Myocyte (in vitro differentiated cells): ENCODE measurements at regions not wholly inside any gene's neighbourhood (a gene's known extent, or its start where the extent isn't known, plus 50 kb on each side); places are given as distances from the start of the nearest gene placed in this dataset.

Source experiments
- DNase-seq: peaks from one replicate; pipeline ENCODE4 v3.0.0-alpha.2; 2012; ENCODE audit warnings: low read depth

DNA sequence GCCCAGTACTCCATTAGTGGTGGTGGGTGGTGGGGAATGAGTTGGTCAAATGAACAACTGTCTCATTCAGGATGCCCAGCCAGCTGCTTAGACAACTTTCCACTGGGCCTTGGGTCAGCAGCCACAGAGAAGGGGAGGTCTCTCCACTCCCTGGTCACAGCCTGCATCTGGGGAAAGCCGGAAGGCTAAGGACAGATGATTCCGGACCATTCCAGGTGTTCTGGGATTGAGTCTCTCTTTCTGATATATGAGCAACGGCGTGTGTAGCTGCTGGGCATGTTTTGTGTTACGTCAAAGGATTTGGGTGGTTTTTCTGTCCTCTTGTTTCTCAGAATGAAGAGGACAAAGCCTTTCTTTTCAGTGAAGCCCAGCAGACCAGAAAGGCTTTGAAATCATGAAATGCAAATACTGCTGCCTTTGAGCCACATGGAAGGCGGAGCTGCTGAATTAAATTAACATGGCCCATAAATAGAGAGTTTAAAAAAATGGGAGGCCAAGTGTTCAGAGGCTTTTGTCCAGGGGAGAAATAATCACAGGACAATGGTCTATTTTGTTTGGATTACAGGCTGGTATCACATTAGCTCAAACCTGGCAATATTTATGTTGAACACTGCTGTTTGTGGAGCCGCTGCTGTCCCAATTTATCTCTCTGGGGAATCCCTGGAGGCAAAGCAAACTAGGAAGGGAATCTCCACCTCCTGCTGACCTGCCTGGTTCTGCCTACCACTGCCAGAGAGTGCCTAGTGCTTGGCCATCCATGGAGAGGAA lies 234.4 kb upstream of the E2F8 start:
- DNase-seq = peak; percentile 47

DNA sequence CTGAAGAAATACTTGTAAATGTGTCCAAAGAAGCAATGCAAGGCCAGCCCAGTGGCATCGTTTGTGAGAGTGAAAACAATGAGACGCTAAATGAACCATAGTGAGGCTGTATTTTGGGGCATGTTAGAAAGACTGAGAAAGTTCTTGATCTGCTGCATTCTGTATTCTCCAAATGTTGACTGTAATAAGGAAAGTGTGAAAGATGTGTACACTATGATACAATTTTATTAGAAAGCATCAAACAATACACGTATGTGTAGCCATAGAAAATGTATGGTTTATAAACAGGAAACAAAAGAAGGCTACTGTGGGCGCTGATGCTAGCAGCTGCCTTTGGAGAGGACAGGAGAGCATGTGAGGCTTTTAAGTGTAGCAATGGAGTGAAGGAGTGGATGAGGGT lies 233.5 kb upstream of the E2F8 start:
- no peak for DNase-seq

- DNase-seq = peak; percentile 25
Measured at GRCh38 chr11:19472679-19473078, 231.9 kb upstream of the E2F8 start.

- DNase-seq = no peak
Measured at GRCh38 chr11:19467904-19468303, 227.2 kb upstream of the E2F8 start.

GRCh38 chr11:19466314-19466713 lies 225.6 kb upstream of the E2F8 start:
- no peak for DNase-seq

- no peak for DNase-seq
Measured at GRCh38 chr11:19463976-19464375, 223.2 kb upstream of the E2F8 start.

- DNase-seq = no peak
Measured at GRCh38 chr11:19460718-19461405, 220.1 kb upstream of the E2F8 start.

DNA sequence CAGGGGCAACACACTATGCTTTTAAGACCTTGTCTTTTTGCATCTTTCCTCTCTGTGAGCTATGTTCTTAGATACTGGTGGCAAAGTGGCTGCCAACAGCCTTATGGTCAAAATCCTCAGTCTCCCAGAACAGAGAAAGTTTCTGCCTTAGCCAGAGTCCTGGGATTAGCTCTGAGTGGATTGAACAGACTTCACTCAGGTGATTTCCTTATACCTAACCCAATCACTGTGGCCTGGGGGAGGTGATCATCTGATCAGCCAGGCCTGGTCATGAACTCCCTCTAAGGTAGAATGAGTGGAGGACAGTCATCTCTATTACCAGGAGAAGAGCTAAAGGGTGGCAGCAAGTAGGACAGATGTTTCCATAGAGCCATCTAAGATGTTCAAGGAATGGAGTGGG lies 218.5 kb upstream of the E2F8 start:
- no peak for DNase-seq

DNA sequence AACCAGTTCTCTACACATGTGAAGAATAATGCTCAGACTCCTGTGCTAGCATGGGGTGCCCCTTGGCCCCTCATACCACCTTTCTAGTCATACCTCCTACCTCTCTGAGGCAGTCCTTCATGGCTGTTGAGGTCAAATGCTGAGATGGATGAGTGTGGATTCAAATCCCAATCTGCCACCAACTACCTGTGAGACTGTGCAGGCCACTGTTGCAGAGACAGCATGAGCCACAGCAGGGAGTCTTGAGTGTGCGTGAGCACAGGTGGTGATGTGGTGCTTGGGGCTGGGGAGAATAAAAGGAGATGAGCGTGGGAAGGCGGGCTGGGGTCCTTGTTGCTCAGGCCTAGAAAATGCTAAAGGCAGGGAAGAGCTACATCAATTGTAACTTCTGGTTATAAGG lies 218.0 kb upstream of the E2F8 start:
- no peak for DNase-seq

GRCh38 chr11:19458231-19458630 lies 217.5 kb upstream of the E2F8 start:
- no peak for DNase-seq

DNA sequence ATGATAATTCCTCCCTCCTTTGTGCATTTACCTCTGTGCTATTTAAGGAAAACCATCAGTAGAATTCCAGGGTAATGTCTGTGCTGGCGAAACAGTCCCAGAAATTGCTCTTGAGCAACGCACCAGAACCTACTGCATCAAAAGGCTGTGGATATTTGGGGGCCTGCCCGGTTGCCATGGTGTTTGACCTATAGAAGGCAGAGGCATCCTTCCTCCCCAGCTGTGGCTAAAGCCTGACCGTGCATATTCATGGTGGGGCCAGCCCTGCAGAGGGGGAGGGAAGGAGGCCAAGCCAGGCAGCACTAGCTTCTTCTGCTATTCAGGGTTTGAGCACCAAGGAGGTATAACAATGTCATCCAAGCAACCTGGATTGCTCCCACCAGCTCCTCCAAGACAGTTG lies 215.0 kb upstream of the E2F8 start:
- no peak for DNase-seq

DNA sequence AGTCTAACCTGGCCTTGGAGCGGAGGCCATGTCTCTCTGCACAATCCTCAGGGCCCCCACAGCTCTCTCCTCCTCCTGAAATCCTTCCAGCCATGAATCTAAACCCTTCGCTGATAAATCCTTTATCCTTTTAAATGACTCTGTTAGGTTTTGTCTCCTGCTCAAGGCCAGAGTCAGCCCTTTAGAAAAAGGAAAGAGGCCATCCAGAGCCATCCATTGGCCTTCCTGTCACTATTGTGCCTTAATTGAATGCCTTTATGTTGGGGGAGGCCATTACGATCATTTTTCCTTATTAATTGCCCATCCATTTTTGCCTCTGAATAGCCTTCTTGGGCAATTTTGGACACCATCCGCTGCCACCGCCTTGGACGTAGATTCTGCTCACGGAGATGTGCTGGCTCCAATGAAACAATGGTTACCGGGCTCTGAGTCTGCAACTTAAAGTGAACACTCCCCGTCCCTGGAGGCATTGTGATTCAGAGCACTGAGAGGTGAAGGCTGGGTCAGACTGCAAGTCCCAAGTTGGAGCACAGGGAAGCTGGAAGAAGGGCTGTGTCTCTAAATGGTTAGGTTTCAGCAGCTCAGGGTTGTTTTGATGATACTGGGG lies 213.0 kb upstream of the E2F8 start:
- DNase-seq = no peak

GRCh38 chr11:19451609-19452008 lies 210.9 kb upstream of the E2F8 start:
- no peak for DNase-seq

DNA sequence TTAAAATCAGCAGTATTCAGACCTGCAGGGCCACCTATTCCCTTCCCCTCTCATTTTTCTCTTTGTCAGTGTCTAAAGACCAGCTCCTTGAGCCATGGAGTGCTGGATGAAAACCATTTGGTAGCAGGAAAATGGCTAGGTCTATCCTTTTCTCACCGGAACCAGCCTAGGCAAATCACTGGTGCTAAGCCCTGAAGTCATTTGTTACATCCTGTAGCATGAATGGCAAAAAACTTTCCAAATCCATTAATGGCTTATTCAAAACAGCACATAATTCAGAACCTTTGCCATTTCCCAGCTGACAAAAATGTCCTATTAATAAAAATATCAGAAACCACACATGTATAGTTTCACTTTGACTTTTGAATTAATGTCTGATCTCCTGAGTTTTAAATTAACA lies 209.5 kb upstream of the E2F8 start:
- no peak for DNase-seq

DNA sequence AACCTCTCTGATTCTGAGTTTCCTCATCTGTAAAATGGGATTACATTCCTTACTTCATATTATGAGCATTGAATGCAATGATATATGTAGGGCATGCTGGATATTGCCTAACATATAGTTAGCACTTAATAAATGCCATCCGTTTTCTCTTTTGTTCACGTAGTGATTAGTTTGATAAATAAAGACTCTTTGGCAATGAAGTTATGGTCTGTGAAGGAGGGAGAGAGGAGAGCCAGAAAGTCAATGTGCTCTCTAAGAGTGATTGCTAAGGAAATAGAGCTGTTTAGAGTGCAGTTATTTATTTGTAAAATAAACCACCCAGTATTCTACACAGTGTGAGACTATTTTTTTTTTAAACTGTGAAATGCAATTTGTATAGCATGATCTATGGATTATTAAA lies 207.9 kb upstream of the E2F8 start:
- DNase-seq = no peak

DNA sequence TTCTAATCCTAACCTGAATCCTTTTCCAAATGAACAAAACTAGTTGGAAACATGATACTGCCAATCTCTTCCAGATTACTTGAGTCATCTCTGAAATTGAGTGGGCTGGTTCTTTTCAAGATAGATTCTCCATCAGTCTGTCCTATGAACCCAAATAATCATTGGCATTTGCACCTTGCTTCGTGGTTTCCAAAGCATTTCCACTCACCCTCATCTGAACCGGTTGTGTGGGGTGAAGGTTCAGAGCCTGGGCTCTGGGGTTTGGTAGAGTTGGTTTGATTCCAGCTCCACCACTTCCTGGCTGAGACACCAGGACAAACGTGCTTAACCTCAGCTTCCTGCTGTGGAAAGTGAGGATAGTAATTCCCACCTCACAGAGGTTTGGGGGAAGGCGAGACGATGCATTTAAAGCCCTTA lies 206.4 kb upstream of the E2F8 start:
- peak; percentile 23 for DNase-seq

DNA sequence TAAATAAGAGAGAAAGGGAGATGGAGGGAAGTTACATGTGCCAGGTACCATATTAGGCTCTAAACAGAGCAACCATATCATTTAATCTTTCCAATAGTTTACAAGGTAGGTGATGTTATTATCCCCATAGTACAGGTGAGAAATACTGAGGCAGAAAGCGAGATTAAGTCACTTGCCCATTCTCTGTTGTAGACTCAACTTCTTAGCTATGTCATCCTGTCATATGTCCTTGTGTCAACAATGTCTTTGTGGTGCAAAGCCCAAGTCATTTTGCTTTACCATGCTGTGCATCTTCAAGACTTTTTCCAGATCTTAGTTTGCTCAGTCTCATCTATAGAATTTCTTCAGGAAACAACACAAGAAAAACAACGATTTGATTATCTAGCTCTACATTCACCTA lies 205.0 kb upstream of the E2F8 start:
- DNase-seq = no peak

DNA sequence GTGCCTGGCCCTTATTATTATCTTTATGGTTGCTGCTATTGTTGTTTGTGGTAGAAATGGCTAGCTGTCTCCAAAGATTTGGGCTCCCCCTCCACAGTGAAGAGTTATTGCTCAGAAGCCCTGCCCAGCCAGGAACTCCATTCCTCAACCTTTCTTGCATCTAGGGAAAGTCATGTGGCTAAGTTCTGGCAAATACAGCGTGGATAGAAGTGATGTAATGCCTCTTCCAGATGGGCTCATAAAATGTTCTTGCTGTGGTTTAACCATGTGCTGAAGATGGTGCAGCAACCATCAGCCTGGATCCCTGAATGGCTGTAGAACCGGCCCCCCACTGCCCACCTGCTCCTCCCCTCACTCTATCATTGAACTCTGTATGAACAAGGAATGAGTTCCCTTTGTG lies 203.5 kb upstream of the E2F8 start:
- DNase-seq = no peak

DNA sequence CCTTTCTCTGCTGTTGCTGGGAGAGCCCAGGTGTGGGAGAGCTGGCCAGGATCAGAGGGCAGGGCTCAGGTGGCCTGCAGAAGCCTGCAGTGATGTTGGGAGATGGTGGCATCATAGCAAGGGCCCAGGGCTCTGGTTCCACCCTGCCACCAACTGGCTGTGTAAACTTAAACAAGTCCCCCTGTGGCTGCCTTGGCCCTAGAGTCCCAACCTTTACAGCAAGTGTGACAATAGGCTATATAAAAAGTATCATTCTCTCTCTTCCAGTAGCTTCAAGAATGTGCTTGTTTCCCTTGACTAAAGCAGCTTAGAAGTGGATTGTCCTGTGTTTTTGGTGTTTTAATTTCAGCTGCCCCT lies 201.8 kb upstream of the E2F8 start:
- DNase-seq = no peak

GRCh38 chr11:19441752-19442553 lies 201.2 kb upstream of the E2F8 start:
- peak; percentile 75 for DNase-seq

- no peak for DNase-seq
Measured at GRCh38 chr11:19441288-19441687, 200.5 kb upstream of the E2F8 start.

- peak; percentile 21 for DNase-seq
Measured at GRCh38 chr11:19437760-19438159, 197.0 kb upstream of the E2F8 start.
